Nephron progenitor cell (in vitro differentiated cells): ENCODE measurements at regions not wholly inside any gene's neighbourhood (a gene's known extent, or its start where the extent isn't known, plus 50 kb on each side); places are given as distances from the start of the nearest gene placed in this dataset.

Experiments used
- DNase-seq: peaks from one replicate; pipeline ENCODE4 v3.0.0; 2021
- H3K27ac Mint-ChIP-seq: 2 replicates; pipeline ENCODE4 v1.8.0; 2021; ENCODE audit warnings: mild to moderate bottlenecking, moderate library complexity, mixed read lengths
- H3K27me3 Mint-ChIP-seq: 2 replicates; pipeline ENCODE4 v1.8.0; 2021; ENCODE audit warnings: mild to moderate bottlenecking, low read depth, mixed read lengths; ENCODE audit not compliant: poor library complexity
- H3K36me3 Mint-ChIP-seq: 2 replicates; pipeline ENCODE4 v1.8.0; 2021; ENCODE audit warnings: low read depth, mixed read lengths
- H3K4me1 Mint-ChIP-seq: 2 replicates; pipeline ENCODE4 v1.8.0; 2021; ENCODE audit warnings: mixed read lengths
- H3K4me3 Mint-ChIP-seq: 2 replicates; pipeline ENCODE4 v1.8.0; 2021; ENCODE audit warnings: mild to moderate bottlenecking, moderate library complexity, mixed read lengths
- H3K9me3 Mint-ChIP-seq: 2 replicates; pipeline ENCODE4 v1.8.0; 2021; ENCODE audit warnings: mild to moderate bottlenecking, moderate library complexity, mixed read lengths
- CTCF ChIP-seq: fragments of 200-600 bp; sonication (generic); IDR thresholded peaks from 2 replicates; pipeline ENCODE4 v1.5.0; 2021; ENCODE audit warnings: antibody characterized with exemption

DNA sequence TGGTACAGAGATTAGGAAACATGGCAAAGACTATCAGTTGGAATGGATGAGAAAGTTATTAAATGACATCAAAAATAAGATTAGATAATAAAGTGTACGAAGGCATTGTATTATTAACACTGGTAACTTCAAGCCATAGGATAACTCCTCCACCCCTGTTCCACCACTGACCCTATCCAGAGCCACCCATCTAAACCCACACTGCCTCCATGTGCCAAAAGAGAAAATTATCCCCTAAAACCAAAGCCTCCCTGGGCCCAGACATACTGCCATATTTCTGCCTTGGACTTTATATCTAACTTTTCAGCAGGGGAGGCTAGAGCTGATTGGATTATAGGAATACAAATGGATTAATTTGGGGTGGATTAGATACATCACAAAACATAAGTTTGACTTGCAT is 443.7 kb downstream of the BCL11A start:
- Mint-ChIP-seq H3K4me1 (no peaks in the 10 kb centered on the region), H3K9me3 (peaks cover 22% of the 10 kb centered on the region), H3K27me3 (no peaks in the 10 kb centered on the region), H3K36me3 (peaks cover 10% of the 10 kb centered on the region), H3K27ac (no peak overlapping the region), H3K4me3 (no peak overlapping the region)
- no peak for TF ChIP-seq CTCF
- DNase-seq, result no peak

- H3K9me3 Mint-ChIP-seq, result no peaks in the 10 kb centered on the region
These were observed 446.5 kb downstream of the BCL11A start for GRCh38 chr2:60106836-60107529.

DNA sequence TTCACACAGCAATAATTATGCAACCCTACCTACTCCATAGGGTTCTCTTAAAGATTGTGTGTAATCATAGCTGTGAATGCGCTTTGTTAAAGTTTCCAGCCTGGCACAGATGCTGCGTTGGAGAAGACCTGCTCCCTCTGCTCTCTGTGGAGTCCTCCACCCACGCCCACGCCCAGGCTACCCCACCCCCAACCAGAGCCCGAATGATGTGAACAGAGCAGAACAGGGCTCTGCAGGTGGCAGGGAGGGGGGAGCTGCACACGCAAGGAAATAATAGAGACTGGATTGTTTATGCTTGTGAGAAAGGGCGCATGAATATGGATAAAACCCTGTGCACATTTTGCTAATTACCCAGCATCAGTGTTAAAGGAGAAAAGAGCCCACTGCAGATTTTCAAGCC is 447.5 kb downstream of the BCL11A start:
- Mint-ChIP-seq H3K27me3 (no peaks in the 10 kb centered on the region), H3K4me3 (no peak overlapping the region), H3K9me3 (no peaks in the 10 kb centered on the region), H3K4me1 (no peaks in the 10 kb centered on the region), H3K36me3 (no peaks in the 10 kb centered on the region), H3K27ac (no peak overlapping the region)
- no peak for DNase-seq
- TF ChIP-seq CTCF, result no peak

More at GRCh38 chr2:60106836-60107529, 446.5 kb downstream of the BCL11A start:
- DNase-seq, result no peak
- no peaks in the 10 kb centered on the region for H3K36me3 Mint-ChIP-seq
- no peak overlapping the region for H3K4me3 Mint-ChIP-seq
- H3K27me3 Mint-ChIP-seq, result no peaks in the 10 kb centered on the region
- no peak for TF ChIP-seq CTCF
- no peaks in the 10 kb centered on the region for H3K4me1 Mint-ChIP-seq
- no peak overlapping the region for H3K27ac Mint-ChIP-seq

DNA sequence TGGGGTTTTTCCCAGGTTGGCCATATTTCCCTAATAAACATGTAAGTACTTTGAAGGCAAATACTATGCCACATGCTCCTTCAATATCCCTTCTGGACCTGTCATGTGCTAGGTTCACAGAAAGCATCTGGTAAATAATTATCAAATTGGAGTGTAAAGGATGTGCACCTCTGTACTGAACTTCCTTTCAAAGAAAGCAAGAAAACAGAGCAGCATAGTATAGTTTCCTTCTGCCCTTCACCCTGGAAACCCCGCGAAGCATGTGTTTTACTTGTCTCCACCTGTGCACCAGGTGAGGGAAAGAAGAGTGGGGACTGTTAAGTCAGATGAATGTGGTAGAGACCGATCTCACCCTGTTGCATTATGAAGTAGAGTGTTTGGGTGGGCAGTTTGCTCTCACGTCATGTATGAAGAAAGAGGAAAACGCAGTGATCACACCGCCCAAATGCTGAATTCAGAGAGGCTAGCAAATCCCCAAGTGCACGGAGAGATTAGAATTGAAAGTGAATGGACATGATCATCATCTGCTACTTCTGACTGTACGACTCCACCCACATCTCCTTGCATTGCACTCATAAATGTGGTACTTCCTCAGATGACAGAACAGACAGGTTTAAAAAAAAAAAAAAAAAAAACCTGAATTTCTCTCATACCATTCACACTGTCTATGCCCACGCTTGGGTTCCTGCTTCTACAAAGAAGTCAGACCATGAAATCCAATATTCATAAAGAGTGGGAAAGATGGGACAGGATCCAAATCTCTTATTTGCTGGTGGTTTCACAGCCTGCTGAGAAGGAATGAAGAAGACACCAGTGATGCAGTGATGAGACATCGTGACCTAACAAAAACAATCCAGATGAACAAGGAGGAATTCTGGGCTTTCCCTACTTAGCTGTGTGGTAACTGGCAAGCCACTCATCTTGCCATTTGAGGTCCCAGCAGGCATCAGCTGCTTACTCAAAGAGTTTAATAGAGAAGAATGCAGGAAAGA is 448.6 kb downstream of the BCL11A start:
- no peak overlapping the region for H3K27ac Mint-ChIP-seq
- H3K9me3 Mint-ChIP-seq, result no peaks in the 10 kb centered on the region
- no peak overlapping the region for H3K4me3 Mint-ChIP-seq
- H3K4me1 Mint-ChIP-seq, result no peaks in the 10 kb centered on the region
- H3K36me3 Mint-ChIP-seq, result no peaks in the 10 kb centered on the region
- TF ChIP-seq CTCF, result no peak
- DNase-seq, result no peak
- H3K27me3 Mint-ChIP-seq, result no peaks in the 10 kb centered on the region

DNA sequence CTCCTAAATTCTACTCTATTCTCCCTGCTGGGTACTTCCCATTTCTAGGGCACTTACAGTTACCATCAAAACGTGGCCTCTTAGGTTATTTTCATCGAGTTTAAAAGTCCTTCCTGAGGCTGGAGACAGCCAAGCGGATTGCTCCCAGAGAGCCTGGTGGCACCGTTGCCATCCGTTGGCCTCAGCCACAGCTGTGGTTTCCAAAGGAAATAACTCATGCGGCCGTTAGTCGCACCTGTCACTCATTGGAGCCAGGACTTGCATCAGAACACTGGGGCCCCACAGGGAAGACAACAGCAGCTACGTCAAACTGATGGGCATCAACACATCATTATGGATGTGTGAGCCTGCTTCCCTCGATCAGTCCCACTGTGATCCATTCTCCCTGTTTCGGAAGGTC is 453.4 kb downstream of the BCL11A start:
- Mint-ChIP-seq H3K9me3 (no peaks in the 10 kb centered on the region), H3K36me3 (no peaks in the 10 kb centered on the region), H3K4me3 (no peak overlapping the region), H3K4me1 (no peaks in the 10 kb centered on the region), H3K27ac (no peak overlapping the region), H3K27me3 (peaks cover 4% of the 10 kb centered on the region)
- DNase-seq, result no peak
- no peak for TF ChIP-seq CTCF
